SU-DHL-6 (cell line): ENCODE measurements at regions not wholly inside any gene's neighbourhood (a gene's known extent, or its start where the extent isn't known, plus 50 kb on each side); places are given as distances from the start of the nearest gene placed in this dataset.

Experiments used
- H2AFZ ChIP-seq: fragments of 200-600 bp; sonication (generic); 2 replicates; pipeline ENCODE4 v1.6.1; 2014; ENCODE audit warnings: low read depth, mild to moderate bottlenecking, moderate library complexity, mixed read lengths, antibody characterized with exemption, low read length; ENCODE audit not compliant: severe bottlenecking
- H3F3A ChIP-seq: fragments of 200-600 bp; shearing (Covaris generic); 2 replicates; pipeline ENCODE4 v1.6.0; 2016; ENCODE audit warnings: antibody characterized with exemption, mild to moderate bottlenecking; ENCODE audit not compliant: insufficient read depth
- H3K27ac ChIP-seq: fragments of 200-600 bp; sonication (generic); 2 replicates; pipeline ENCODE4 v1.5.1; 2016; ENCODE audit warnings: low read depth, mild to moderate bottlenecking, low read length, moderate library complexity, mixed read lengths
- H3K27me3 ChIP-seq: fragments of 200-600 bp; sonication (generic), shearing (Covaris generic); 2 replicates; pipeline ENCODE4 v1.6.0; 2014; ENCODE audit warnings: mild to moderate bottlenecking, low read length
- H3K36me3 ChIP-seq: fragments of 200-600 bp; sonication (generic); 2 replicates; pipeline ENCODE4 v1.6.1; 2014; ENCODE audit warnings: mild to moderate bottlenecking, low read length, mixed read lengths
- H3K4me2 ChIP-seq: fragments of 300-600, 200-600 bp; shearing (Covaris generic), sonication (generic); 2 replicates; pipeline ENCODE4 v1.6.0; 2014; ENCODE audit warnings: low read length, low read depth, mild to moderate bottlenecking; ENCODE audit not compliant: poor library complexity, severe bottlenecking
- H3K4me3 ChIP-seq: fragments of 200-600 bp; sonication (generic); 2 replicates; pipeline ENCODE4 v1.5.1; 2014; ENCODE audit warnings: antibody characterized with exemption, low read length, mild to moderate bottlenecking, mixed read lengths; ENCODE audit not compliant: insufficient read depth, poor library complexity, severe bottlenecking
- H3K79me2 ChIP-seq: fragments of 200-600 bp; sonication (generic); 2 replicates; pipeline ENCODE4 v1.6.1; 2014; ENCODE audit warnings: mild to moderate bottlenecking, low read length, moderate library complexity; ENCODE audit not compliant: insufficient read depth
- H3K9ac ChIP-seq: fragments of 200-600 bp; sonication (generic); 2 replicates; pipeline ENCODE4 v1.7.0; 2014; ENCODE audit warnings: mild to moderate bottlenecking, low read length
- H3K9me2 ChIP-seq: fragments of 200-600 bp; sonication (generic); replicated peaks from 2 replicates; pipeline ENCODE4 v1.6.1; 2014; ENCODE audit warnings: low read length; ENCODE audit not compliant: insufficient read depth
- H3K9me3 ChIP-seq: fragments of 200-600 bp; sonication (generic); 2 replicates; pipeline ENCODE4 v1.6.1; 2014; ENCODE audit warnings: low read length, mixed read lengths; ENCODE audit not compliant: insufficient read depth
- H4K20me1 ChIP-seq: fragments of 200-600 bp; sonication (generic); 2 replicates; pipeline ENCODE4 v1.6.1; 2014; ENCODE audit warnings: low read depth, mild to moderate bottlenecking, antibody characterized with exemption, low read length, moderate library complexity, mixed read lengths
- CTCF ChIP-seq: fragments of 200-600 bp; sonication (generic); IDR thresholded peaks from one replicate; pipeline ENCODE4 v1.5.1; 2017; ENCODE audit warnings: antibody characterized with exemption, mild to moderate bottlenecking, low read length, moderate library complexity; ENCODE audit not compliant: insufficient read depth, poor library complexity, severe bottlenecking
- EZH2phosphoT487 ChIP-seq: fragments of 200-600 bp; sonication (generic), shearing (Covaris generic); conservative IDR thresholded peaks from 2 replicates; pipeline ENCODE4 v1.6.1; 2018; ENCODE audit warnings: mild to moderate bottlenecking, antibody characterized with exemption, low read length, moderate library complexity, mixed read lengths

- no peaks in the 10 kb centered on the region for H4K20me1 ChIP-seq
- 0 out of 2 replicates have a peak, but pooled peaks cover 2% of the 10 kb centered on the region for H3K27me3 ChIP-seq
- no peaks in the 10 kb centered on the region for H3K9me2 ChIP-seq
- H3K27ac ChIP-seq, result no peak overlapping the region
- no peak overlapping the region for H3K9ac ChIP-seq
- H3F3A ChIP-seq, result no peaks in the 10 kb centered on the region
- H3K9me3 ChIP-seq, result no peaks in the 10 kb centered on the region
- no peaks in the 10 kb centered on the region for H3K36me3 ChIP-seq
- H2AFZ ChIP-seq, result no peak overlapping the region
- no peak overlapping the region for H3K4me2 ChIP-seq
- no peak overlapping the region for H3K4me3 ChIP-seq
- no peak for TF ChIP-seq CTCF
- no peak for TF ChIP-seq EZH2phosphoT487
- H3K79me2 ChIP-seq, result no peaks in the 10 kb centered on the region
Observed at GRCh38 chr21:38909109-38909508, 103.4 kb downstream of the ETS2 start.

GRCh38 chr21:38908537-38908936 is 102.8 kb downstream of the ETS2 start:
- Histone ChIP-seq H3F3A (no peaks in the 10 kb centered on the region), H4K20me1 (no peaks in the 10 kb centered on the region), H3K79me2 (no peaks in the 10 kb centered on the region), H3K9me3 (no peaks in the 10 kb centered on the region), H3K9me2 (no peaks in the 10 kb centered on the region), H2AFZ (no peak overlapping the region), H3K27me3 (0 out of 2 replicates have a peak, but pooled peaks cover 2% of the 10 kb centered on the region), H3K4me3 (no peak overlapping the region), H3K4me2 (no peak overlapping the region), H3K36me3 (no peaks in the 10 kb centered on the region), H3K9ac (no peak overlapping the region), H3K27ac (no peak overlapping the region)
- TF ChIP-seq EZH2phosphoT487 (no peak), CTCF (no peak)

- Histone ChIP-seq H3K9ac (no peak overlapping the region), H3K36me3 (no peaks in the 10 kb centered on the region), H2AFZ (no peak overlapping the region), H3F3A (no peaks in the 10 kb centered on the region), H3K27me3 (no peaks in the 10 kb centered on the region), H3K79me2 (no peaks in the 10 kb centered on the region), H4K20me1 (no peaks in the 10 kb centered on the region), H3K9me2 (no peaks in the 10 kb centered on the region), H3K9me3 (no peaks in the 10 kb centered on the region), H3K4me3 (no peak overlapping the region), H3K4me2 (no peak overlapping the region), H3K27ac (no peak overlapping the region)
- no peak for TF ChIP-seq EZH2phosphoT487
- no peak for TF ChIP-seq CTCF
Observed at GRCh38 chr21:38905752-38906151, 100.0 kb downstream of the ETS2 start.

- Histone ChIP-seq H3K9ac (no peak overlapping the region), H3K79me2 (no peaks in the 10 kb centered on the region), H3F3A (no peaks in the 10 kb centered on the region), H3K36me3 (no peaks in the 10 kb centered on the region), H3K4me3 (no peak overlapping the region), H3K9me2 (no peaks in the 10 kb centered on the region), H3K9me3 (no peaks in the 10 kb centered on the region), H3K4me2 (no peak overlapping the region), H3K27ac (no peak overlapping the region), H2AFZ (no peak overlapping the region), H3K27me3 (no peaks in the 10 kb centered on the region), H4K20me1 (no peaks in the 10 kb centered on the region)
- TF ChIP-seq CTCF, result no peak
- no peak for TF ChIP-seq EZH2phosphoT487
Observed at GRCh38 chr21:38905328-38905727, 99.6 kb downstream of the ETS2 start.
